Right lobe of liver (tissue), 6 donors: ENCODE measurements at regions not wholly inside any gene's neighbourhood (a gene's known extent, or its start where the extent isn't known, plus 50 kb on each side); places are given as distances from the start of the nearest gene placed in this dataset.
A peak's percentile ranks its signal among the peaks of the same experiment; 100 is the strongest.

Source experiments
- ATAC-seq, 4 donors: fragments of 200-7000 bp; cut with Tn5 transposase; one replicate each; pipeline ENCODE4 v1.9.1; 2020; ENCODE audit warnings: mild to moderate bottlenecking in 4 of 4, moderate library complexity in 4 of 4
- DNase-seq, 3 donors: peaks; one replicate each; pipeline ENCODE4 v3.0.0-alpha.2; 2020
- H3K27ac ChIP-seq, 3 donors: fragments of 200-600 bp; one replicate each; pipeline ENCODE4 v1.8.0; 2022
- H3K27me3 ChIP-seq, 2 donors: fragments of 200-600 bp; one replicate each; pipeline ENCODE4 v1.8.0; 2022
- H3K36me3 ChIP-seq, 4 donors: fragments of 200-600 bp; sonication (generic) in 1 of 4; one replicate each; pipeline versions ENCODE4 v1.5.1 to v1.8.0; 2017 to 2022; ENCODE audit warnings: control low read depth in 1 of 4
- H3K4me1 ChIP-seq, 4 donors: fragments of 200-600 bp; sonication (generic) in 1 of 4; one replicate each; pipeline versions ENCODE4 v1.5.1 to v1.8.0; 2017 to 2022; ENCODE audit warnings: control low read depth in 1 of 4
- H3K4me3 ChIP-seq, 3 donors: fragments of 200-600 bp; one replicate each; pipeline ENCODE4 v1.8.0; 2022
- H3K9me3 ChIP-seq, 4 donors: fragments of 200-600 bp; sonication (generic) in 1 of 4; one replicate each; pipeline versions ENCODE4 v1.5.1 to v1.8.0; 2017 to 2022; ENCODE audit warnings: control low read depth in 1 of 4
- POLR2A ChIP-seq: fragments of 450-650 bp; IDR thresholded peaks from one replicate; pipeline ENCODE4 v1.6.1; 2017; ENCODE audit warnings: antibody characterized with exemption, mild to moderate bottlenecking
- WGBS: methylation state at CpG from one replicate; pipeline ENCODE4 v1.1.6; 2018; ENCODE audit warnings: low coverage, low lambda C conversion rate; ENCODE audit not compliant: insufficient coverage; ENCODE audit errors: missing lambda C conversion rate; 5-methylcytosine and 5-hydroxymethylcytosine counted together
- intact Hi-C, 2 donors: fragments of 100-400 bp; cut with DNase I; formaldehyde crosslinking; loops; one replicate each; pipeline versions ENCODE4 v1.11.2 to v1.14.1; 2022
- TF ChIP-seq, protein P1 (sequence below), 4 donors: fragments of 200-600 bp in 3 of 4; fragments of 450-650 bp in 1 of 4; IDR thresholded peaks; one replicate each; pipeline versions ENCODE4 v1.5.1 to v1.8.0; 2016 to 2022; ENCODE audit warnings: antibody characterized with exemption in 4 of 4, mild to moderate bottlenecking in 2 of 4
- donor health status: DM: no; HTN: yes; CAD: no.
- donor health status: DM: no; HTN: no; CAD: no.
- donor health status: DM: no; HTN: no; CAD: no.
- donor health status: DM: no; HTN: yes; CAD: no.
- donor health status: DM: no; HTN: yes; CAD: no.

GRCh38 chr17:51445946-51446345 is 185.6 kb downstream of the UTP18 start:
- Histone ChIP-seq H3K4me3 (no peak overlapping the region), H3K4me1 (no peaks in the 10 kb centered on the region), H3K27ac (no peak overlapping the region), H3K27me3 (no peaks in the 10 kb centered on the region), H3K9me3 (no peaks in the 10 kb centered on the region), H3K36me3 (no peaks in the 10 kb centered on the region)
- no peak for TF ChIP-seq POLR2A
- TF ChIP-seq, protein P1, sequence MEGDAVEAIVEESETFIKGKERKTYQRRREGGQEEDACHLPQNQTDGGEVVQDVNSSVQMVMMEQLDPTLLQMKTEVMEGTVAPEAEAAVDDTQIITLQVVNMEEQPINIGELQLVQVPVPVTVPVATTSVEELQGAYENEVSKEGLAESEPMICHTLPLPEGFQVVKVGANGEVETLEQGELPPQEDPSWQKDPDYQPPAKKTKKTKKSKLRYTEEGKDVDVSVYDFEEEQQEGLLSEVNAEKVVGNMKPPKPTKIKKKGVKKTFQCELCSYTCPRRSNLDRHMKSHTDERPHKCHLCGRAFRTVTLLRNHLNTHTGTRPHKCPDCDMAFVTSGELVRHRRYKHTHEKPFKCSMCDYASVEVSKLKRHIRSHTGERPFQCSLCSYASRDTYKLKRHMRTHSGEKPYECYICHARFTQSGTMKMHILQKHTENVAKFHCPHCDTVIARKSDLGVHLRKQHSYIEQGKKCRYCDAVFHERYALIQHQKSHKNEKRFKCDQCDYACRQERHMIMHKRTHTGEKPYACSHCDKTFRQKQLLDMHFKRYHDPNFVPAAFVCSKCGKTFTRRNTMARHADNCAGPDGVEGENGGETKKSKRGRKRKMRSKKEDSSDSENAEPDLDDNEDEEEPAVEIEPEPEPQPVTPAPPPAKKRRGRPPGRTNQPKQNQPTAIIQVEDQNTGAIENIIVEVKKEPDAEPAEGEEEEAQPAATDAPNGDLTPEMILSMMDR (IDR thresholded peaks at IDR 0.05), result no peak
- 83% methylated on average over 1 of the region's 4 CpGs for WGBS
- no peak for DNase-seq
- ATAC-seq, result no peak
- intact Hi-C loops, result no loop called here

- 100% methylated on average over 1 of the region's 1 CpG for WGBS
- no peak for ATAC-seq
Observed at GRCh38 chr17:51454456-51454978, 194.2 kb downstream of the UTP18 start.

GRCh38 chr17:51455211-51455610 is 194.9 kb downstream of the UTP18 start:
- peak in 1 of 4 donors; percentile 19 for ATAC-seq
- H3K4me1 ChIP-seq, result no peaks in the 10 kb centered on the region
- no peak overlapping the region for H3K27ac ChIP-seq
- no peak for TF ChIP-seq POLR2A
- TF ChIP-seq, protein P1 (IDR thresholded peaks at IDR 0.05), result no peak
- no peaks in the 10 kb centered on the region for H3K9me3 ChIP-seq
- no peak overlapping the region for H3K4me3 ChIP-seq
- H3K36me3 ChIP-seq, result no peaks in the 10 kb centered on the region
- no peaks in the 10 kb centered on the region for H3K27me3 ChIP-seq
- DNase-seq, result no peak
- intact Hi-C loops, result no loop called here

More at GRCh38 chr17:51454456-51454978, 194.2 kb downstream of the UTP18 start:
- TF ChIP-seq POLR2A, result no peak
- TF ChIP-seq, protein P1 (IDR thresholded peaks at IDR 0.05), result no peak
- H3K27me3 ChIP-seq, result no peaks in the 10 kb centered on the region
- H3K36me3 ChIP-seq, result no peaks in the 10 kb centered on the region
- H3K27ac ChIP-seq, result no peak overlapping the region
- H3K4me1 ChIP-seq, result no peaks in the 10 kb centered on the region
- H3K4me3 ChIP-seq, result no peak overlapping the region
- DNase-seq, result no peak
- H3K9me3 ChIP-seq, result no peaks in the 10 kb centered on the region
- intact Hi-C loops, result no loop called here

DNA sequence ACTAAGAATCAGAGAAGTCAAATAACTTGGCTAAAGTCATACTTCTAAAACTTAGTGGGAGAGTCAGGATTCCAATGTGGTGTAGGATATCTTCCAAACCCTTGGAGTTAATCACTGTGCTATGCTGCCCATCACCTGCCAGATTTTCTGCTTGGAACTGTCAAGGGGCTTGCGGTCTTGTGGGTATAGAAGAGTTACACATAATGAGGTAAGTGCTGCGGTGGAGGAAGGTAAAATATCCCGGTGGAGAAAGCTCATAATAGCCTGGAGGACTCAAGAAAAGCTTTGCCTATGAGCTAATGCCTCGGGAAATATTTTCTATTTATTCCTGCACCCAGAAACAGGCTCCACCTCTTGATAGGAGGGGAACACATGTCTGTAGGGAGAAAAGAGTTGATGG is 195.6 kb downstream of the UTP18 start:
- 95% methylated on average over 4 of the region's 4 CpGs for WGBS
- TF ChIP-seq POLR2A, result no peak
- TF ChIP-seq, protein P1 (IDR thresholded peaks at IDR 0.05), result no peak
- ATAC-seq, result no peak
- Histone ChIP-seq H3K4me3 (no peak overlapping the region), H3K4me1 (no peaks in the 10 kb centered on the region), H3K27ac (no peak overlapping the region), H3K27me3 (no peaks in the 10 kb centered on the region), H3K9me3 (no peaks in the 10 kb centered on the region), H3K36me3 (no peaks in the 10 kb centered on the region)
- DNase-seq, result no peak
- intact Hi-C loops, result no loop called here

DNA sequence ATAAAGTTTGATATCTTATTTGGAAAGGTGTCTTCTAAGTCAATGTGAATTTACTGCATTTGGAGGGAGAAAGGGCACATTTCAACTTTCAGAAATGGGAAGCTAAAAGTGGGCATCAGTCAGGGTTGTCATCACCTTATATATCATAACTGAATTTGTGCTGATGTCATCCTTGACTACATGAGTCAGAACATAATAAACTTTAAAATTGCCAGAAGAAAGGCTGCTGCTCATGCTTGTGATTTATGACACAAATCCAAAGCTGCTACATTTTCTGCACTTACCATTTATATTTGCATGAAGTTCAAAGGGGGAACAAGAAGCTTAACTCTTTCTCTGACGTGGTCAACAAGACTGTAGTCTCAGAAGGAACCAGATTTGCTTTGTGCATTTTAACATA is 196.6 kb downstream of the UTP18 start:
- 62% methylated on average over 1 of the region's 1 CpG for WGBS
- H3K36me3 ChIP-seq, result no peaks in the 10 kb centered on the region
- no peaks in the 10 kb centered on the region for H3K9me3 ChIP-seq
- H3K27me3 ChIP-seq, result no peaks in the 10 kb centered on the region
- H3K4me3 ChIP-seq, result no peak overlapping the region
- intact Hi-C loops, result no loop called here
- no peaks in the 10 kb centered on the region for H3K4me1 ChIP-seq
- ATAC-seq, result no peak
- DNase-seq, result no peak
- no peak overlapping the region for H3K27ac ChIP-seq
- TF ChIP-seq POLR2A, result no peak
- TF ChIP-seq, protein P1 (IDR thresholded peaks at IDR 0.05), result no peak
